Fibroblast of mammary gland (primary cell): ENCODE measurements at regions not wholly inside any gene's neighbourhood (a gene's known extent, or its start where the extent isn't known, plus 50 kb on each side); places are given as distances from the start of the nearest gene placed in this dataset.
A peak's percentile ranks its signal among the peaks of the same experiment; 100 is the strongest.

Source experiments
- DNase-seq: peaks from one replicate; pipeline ENCODE4 v3.0.0-alpha.2; 2010; ENCODE audit warnings: low read depth
- H3K4me3 ChIP-seq: 2 replicates; pipeline ENCODE4 v1.5.1; 2011; ENCODE audit warnings: low read depth, mild to moderate bottlenecking, low read length, moderate library complexity; ENCODE audit not compliant: control insufficient read depth
- TF ChIP-seq, protein P1 (sequence below): conservative IDR thresholded peaks from 2 replicates; pipeline ENCODE4 v1.5.1; 2011; ENCODE audit warnings: low read depth, low read length, inconsistent platforms; ENCODE audit not compliant: control insufficient read depth, insufficient read depth

DNA sequence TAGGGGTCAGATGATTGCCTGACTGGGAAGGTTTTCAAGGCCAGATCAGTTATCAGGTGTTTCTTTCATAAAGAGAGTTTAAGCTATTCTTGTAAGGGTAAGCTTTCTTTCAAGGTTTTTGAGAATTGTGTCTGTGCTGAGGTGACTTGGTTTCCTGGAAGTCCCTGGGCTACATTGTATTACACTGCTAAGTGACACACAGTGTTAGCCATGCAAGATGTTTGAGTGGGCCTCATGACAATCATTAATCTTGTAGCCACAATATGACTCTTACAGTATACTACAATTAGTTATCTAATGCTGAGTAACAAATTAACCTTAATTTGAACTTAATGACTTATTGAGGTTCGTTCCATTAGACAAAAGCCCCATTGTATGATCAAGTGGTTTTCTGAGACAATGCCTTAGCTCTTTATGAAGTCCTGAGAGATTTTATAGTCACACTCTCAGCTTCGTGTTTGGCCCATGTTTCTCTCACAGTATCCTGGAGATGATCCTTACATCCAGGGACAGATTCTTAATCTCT, 186.7 kb downstream of the RPS12 start:
- DNase-seq = no peak
- no peak overlapping the region for H3K4me3 ChIP-seq
- TF ChIP-seq, protein P1, sequence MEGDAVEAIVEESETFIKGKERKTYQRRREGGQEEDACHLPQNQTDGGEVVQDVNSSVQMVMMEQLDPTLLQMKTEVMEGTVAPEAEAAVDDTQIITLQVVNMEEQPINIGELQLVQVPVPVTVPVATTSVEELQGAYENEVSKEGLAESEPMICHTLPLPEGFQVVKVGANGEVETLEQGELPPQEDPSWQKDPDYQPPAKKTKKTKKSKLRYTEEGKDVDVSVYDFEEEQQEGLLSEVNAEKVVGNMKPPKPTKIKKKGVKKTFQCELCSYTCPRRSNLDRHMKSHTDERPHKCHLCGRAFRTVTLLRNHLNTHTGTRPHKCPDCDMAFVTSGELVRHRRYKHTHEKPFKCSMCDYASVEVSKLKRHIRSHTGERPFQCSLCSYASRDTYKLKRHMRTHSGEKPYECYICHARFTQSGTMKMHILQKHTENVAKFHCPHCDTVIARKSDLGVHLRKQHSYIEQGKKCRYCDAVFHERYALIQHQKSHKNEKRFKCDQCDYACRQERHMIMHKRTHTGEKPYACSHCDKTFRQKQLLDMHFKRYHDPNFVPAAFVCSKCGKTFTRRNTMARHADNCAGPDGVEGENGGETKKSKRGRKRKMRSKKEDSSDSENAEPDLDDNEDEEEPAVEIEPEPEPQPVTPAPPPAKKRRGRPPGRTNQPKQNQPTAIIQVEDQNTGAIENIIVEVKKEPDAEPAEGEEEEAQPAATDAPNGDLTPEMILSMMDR = no peak

DNA sequence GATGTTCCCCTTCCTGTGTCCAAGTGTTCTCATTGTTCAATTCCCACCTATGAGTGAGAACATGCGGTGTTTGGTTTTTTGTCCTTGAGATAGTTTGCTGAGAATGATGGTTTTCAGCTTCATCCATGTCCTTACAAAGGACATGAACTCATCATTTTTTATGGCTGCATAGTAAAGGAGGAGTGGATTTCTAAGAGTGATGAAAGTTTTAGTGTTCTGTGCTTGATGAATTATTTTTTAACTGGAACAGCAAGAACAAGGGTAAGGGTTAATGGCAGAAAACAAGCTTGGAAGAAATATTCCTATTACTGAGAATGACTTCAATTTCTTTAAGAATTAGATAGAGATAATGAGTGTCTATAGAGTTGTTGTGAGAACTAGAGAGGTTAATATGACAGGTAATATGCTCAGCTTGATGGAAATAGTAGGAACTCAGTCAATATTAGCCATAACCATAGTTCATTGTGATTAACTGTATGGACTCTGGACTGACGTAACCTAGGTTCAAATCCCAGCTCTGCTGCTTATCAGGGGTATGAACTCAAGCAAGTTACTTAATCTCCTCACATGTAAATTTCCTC, 190.0 kb downstream of the RPS12 start:
- H3K4me3 ChIP-seq = no peak overlapping the region
- DNase-seq = no peak
- TF ChIP-seq, protein P1 = no peak

GRCh38 chr6:133012774-133013173, 198.4 kb downstream of the RPS12 start:
- DNase-seq = no peak
- TF ChIP-seq, protein P1 = no peak
- H3K4me3 ChIP-seq = no peak overlapping the region

GRCh38 chr6:133016631-133017030, 202.3 kb downstream of the RPS12 start:
- TF ChIP-seq, protein P1 = no peak
- no peak for DNase-seq

DNA sequence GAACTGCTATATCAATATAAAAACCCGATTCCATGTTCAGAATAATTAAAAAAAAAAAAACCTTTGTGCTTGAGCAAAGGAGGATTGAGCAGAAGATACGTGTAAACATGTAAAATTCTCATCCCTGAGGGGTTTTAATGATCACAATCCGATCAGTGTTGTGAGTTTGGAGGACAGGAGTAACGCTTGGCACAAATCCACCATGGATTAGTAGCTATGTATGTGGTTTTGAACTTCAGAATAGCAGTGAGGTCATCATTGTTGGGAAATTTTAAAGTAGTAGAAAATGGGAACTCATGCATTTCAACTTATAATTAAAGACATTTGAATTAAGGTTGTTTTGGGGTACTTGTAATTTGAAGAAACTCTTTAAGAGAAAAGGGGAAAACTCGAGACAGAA, 203.2 kb downstream of the RPS12 start:
- TF ChIP-seq, protein P1 = no peak
- peak; percentile 79 for DNase-seq

More at GRCh38 chr6:133016631-133017030, 202.3 kb downstream of the RPS12 start:
- no peak overlapping the region for H3K4me3 ChIP-seq

DNA sequence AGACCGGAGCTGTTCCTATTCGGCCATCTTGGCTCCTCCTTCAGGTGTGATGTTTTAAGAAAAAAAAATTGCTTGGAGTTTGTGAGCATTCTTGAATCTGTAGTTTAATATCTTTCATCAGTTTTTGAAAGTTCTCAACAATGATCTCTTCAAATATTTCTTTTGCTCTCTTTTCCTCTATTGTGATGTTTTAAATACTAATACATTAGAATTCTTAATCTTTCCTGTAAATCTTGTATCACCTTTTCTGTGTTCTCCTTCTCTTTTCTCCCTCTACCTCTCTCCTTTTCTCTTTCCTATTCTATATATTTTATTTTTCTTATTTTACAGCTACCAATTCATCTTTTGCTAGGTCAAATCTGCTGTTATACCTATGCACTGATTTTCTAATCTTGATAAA, 212.3 kb downstream of the RPS12 start:
- TF ChIP-seq, protein P1 = no peak
- no peak for DNase-seq
- no peak overlapping the region for H3K4me3 ChIP-seq

More for the DNA sequence above, 203.2 kb downstream of the RPS12 start:
- no peak overlapping the region for H3K4me3 ChIP-seq
